AG04450 (cell line): ENCODE measurements at regions not wholly inside any gene's neighbourhood (a gene's known extent, or its start where the extent isn't known, plus 50 kb on each side); places are given as distances from the start of the nearest gene placed in this dataset.
"Not testable (repeated sequence)": the region's sequence is repeated elsewhere in the genome, so short reads cannot be mapped to it uniquely, and the experiment has no call there.

ENCODE experiments used
- CTCF ChIA-PET: fragments of 300-600, 350-600 bp; formaldehyde crosslinking; extraction: SDS; loops from one replicate; lab custom pipeline; 2022; ENCODE audit warnings: antibody characterized with exemption, inconsistent platforms; lab: Charles Lee
- POLR2A ChIA-PET: fragments of 350-600 bp; formaldehyde crosslinking; extraction: SDS; loops from one replicate; lab custom pipeline; 2021; ENCODE audit warnings: antibody characterized with exemption, inconsistent platforms; lab: Yijun Ruan, JAX
- DNase-seq: peaks from one replicate; pipeline ENCODE4 v3.0.0-alpha.2; 2011; ENCODE audit warnings: low read depth, low spot score
- H3K27ac ChIP-seq: one replicate; pipeline ENCODE4 v1.5.1; 2012; ENCODE audit warnings: low read depth, low read length, control low read depth
- H3K27me3 ChIP-seq: one replicate; pipeline ENCODE4 v1.6.0; 2012; ENCODE audit warnings: low read length; ENCODE audit not compliant: control insufficient read depth, insufficient read depth
- H3K4me3 ChIP-seq: 2 replicates; pipeline ENCODE4 v1.5.1; 2011; ENCODE audit warnings: mild to moderate bottlenecking, low read depth, low read length, control low read depth
- H3K9me3 ChIP-seq: 2 replicates; pipeline ENCODE4 v1.5.1; 2012; ENCODE audit warnings: low read length; ENCODE audit not compliant: control insufficient read depth, insufficient read depth
- TF ChIP-seq, protein P1 (sequence below): IDR thresholded peaks from 2 replicates; pipeline ENCODE4 v1.5.1; 2011; ENCODE audit warnings: low read depth, low read length, control low read depth, inconsistent platforms

DNA sequence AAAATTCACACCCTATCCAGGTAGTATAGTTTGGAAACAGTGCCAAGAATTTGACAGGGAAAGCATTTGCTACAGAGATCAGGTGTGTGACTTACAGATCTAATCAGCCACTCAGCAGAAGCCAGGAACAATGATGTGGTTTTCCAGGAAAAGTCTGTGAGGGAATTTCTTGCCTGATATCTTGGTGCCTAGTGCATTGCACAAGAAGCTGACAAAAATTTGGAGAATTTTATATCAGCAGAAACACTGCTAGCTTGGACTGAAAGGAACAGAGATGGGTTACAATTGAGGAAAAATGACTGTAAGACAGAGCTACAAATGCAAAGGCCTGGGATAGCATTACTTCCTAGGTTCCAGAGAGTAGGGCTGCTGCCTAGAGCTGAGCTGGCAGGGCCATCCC, 658.1 kb upstream of the CHD1 start:
- ChIA-PET POLR2A (no interaction called here), CTCF (no interaction called here)
- no peak for DNase-seq
- H3K27me3 ChIP-seq: no peaks in the 10 kb centered on the region
- H3K27ac ChIP-seq: no peak overlapping the region
- no peak overlapping the region for H3K4me3 ChIP-seq
- no peaks in the 10 kb centered on the region for H3K9me3 ChIP-seq
- TF ChIP-seq, protein P1, sequence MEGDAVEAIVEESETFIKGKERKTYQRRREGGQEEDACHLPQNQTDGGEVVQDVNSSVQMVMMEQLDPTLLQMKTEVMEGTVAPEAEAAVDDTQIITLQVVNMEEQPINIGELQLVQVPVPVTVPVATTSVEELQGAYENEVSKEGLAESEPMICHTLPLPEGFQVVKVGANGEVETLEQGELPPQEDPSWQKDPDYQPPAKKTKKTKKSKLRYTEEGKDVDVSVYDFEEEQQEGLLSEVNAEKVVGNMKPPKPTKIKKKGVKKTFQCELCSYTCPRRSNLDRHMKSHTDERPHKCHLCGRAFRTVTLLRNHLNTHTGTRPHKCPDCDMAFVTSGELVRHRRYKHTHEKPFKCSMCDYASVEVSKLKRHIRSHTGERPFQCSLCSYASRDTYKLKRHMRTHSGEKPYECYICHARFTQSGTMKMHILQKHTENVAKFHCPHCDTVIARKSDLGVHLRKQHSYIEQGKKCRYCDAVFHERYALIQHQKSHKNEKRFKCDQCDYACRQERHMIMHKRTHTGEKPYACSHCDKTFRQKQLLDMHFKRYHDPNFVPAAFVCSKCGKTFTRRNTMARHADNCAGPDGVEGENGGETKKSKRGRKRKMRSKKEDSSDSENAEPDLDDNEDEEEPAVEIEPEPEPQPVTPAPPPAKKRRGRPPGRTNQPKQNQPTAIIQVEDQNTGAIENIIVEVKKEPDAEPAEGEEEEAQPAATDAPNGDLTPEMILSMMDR: no peak

DNA sequence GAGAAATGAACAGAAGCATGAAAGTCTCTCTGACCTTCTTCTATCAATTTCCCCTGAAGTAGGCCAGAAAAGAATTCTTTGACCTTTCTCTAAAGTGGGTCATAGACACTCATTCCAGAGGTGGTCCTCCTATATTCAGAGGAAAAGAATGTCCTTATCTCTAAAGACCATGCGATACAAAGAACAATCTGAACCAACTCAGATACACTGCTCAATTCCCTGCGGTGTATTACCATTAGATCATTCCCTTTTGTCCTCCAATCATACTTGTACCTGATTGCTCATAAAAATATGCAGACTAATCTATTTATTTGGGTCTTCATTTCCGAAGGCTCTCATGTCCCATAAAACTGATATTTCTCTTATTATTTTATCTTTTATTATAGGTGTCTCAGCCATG, 652.4 kb upstream of the CHD1 start:
- DNase-seq, H3K27ac ChIP-seq, H3K4me3 ChIP-seq, POLR2A ChIA-PET, H3K9me3 ChIP-seq, H3K27me3 ChIP-seq, CTCF ChIA-PET: not testable (repeated sequence)

DNA sequence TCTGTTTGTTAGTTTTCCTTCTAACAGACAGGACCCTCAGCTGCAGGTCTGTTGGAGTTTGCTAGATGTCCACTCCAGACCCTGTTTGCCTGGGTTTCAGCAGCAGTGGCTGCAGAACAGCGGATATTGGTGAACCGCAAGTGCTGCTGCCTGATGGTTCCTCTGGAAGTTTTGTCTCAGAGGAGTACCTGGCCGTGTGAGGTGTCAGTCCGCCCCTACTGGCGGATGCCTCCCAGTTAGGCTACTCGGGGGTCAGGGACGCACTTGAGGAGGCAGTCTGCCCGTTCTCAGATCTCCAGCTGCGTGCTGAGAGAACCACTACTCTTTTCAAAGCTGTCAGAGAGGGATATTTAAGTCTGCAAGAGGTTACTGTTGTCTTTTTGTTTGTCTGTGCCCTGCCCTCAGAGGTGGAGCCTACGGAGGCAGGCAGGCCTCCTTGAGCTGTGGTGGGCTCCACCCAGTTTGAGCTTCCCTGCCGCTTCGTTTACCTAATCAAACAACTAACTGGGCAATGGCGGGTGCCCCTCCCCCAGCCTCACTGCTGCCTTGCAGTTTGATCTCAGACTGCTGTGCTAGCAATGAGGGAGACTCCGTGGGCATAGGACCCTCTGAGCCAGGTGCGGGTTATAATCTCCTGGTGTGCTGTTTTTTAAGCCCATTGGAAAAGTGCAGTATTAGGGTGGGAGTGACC, 634.3 kb upstream of the CHD1 start:
- H3K27me3 ChIP-seq, H3K27ac ChIP-seq, H3K4me3 ChIP-seq, CTCF ChIA-PET, DNase-seq, POLR2A ChIA-PET, H3K9me3 ChIP-seq: not testable (repeated sequence)

DNA sequence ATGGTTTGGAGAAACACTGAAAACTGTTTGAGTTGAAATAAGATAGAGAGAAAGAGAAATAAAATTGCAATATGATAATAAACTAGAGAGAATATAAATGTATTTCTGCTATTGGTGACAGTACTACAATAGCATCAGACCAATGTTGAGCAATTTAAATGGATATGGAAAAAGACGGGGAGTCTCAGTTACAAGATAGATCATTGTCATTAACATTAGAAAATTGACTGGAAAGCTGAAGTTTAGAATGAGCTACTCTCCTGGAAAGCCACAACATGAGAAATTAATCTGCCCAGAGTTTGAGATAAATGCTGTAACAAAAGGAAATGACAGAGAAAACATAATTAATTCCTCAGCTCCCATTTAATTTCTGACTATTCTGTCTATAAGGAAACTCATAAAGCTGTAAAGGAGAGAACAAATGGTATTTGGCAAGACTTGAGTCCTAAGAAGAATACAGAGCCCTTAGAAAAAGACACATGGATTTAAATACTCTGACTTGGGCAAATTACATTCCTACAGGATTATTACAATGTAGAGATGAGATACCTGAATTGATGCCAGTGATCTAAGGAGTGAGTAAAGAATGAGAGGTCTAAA, 624.5 kb upstream of the CHD1 start:
- H3K27ac ChIP-seq: no peak overlapping the region
- ChIA-PET CTCF (no interaction called here), POLR2A (no interaction called here)
- H3K27me3 ChIP-seq: no peaks in the 10 kb centered on the region
- no peak for DNase-seq
- H3K9me3 ChIP-seq: no peaks in the 10 kb centered on the region
- no peak overlapping the region for H3K4me3 ChIP-seq
- TF ChIP-seq, protein P1: no peak

DNA sequence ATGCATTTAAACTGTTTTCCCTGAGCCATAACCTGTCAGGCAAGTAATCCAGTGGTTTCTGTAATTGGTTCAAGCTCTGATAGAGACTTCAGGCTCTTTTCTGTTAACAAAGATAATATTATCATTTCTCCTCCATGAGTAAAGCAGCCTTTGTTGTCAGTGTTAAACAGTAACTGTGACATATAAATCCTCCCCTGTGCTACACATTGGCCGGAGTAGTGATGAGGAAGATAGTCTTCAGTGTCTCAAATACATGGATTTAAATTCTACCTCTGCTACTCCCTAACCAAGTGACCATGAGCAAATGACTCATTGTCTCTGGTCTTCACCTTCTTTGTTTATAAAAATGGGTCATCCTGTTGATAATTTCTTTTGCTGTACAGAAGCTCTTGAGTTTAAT, 615.5 kb upstream of the CHD1 start:
- ChIA-PET CTCF (no interaction called here), POLR2A (no interaction called here)
- TF ChIP-seq, protein P1: no peak

DNA sequence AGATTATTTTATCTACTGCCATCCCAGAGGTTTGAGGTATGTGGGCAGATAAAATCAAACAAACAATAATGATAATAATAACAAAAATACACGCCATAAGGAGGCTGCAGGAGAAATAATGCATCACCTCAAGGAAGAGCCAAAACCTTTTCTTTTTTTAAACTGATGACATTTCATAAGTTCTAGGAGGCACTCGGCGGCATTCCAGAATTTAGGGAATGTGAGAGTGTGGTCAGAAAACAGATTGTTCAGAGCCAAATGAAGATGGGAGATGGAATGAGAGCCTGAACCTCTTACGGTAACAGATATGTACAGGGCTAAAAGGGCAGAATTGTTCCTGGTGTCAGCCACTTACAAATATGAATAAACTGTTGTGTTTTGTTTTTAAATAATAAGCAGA, 615.0 kb upstream of the CHD1 start:
- TF ChIP-seq, protein P1: no peak

More for the DNA sequence above, 615.5 kb upstream of the CHD1 start:
- no peak for DNase-seq
- no peaks in the 10 kb centered on the region for H3K9me3 ChIP-seq
- H3K27ac ChIP-seq: no peak overlapping the region
- H3K4me3 ChIP-seq: no peak overlapping the region
- H3K27me3 ChIP-seq: no peaks in the 10 kb centered on the region

DNA sequence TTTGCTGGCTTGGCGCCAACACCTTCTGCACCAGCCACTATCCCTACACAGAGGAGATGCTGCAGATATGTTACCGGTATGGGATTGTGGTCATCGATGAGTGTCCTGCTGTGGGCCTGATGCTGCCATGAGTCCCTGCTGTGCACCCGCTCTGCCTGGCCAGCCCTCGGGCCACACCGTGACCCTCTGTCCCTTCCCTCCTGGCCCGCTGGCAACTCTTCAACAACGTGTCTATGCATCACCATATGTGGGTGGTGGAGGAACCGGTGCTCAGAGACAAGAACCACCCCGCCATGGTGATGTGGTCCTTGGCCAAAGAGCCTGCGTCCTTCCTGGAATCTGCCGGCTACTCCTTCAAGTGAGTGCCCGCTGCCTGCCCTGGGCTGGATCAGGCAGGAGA, 605.4 kb upstream of the CHD1 start:
- H3K27me3 ChIP-seq, H3K4me3 ChIP-seq, POLR2A ChIA-PET, H3K27ac ChIP-seq, CTCF ChIA-PET, DNase-seq: not testable (repeated sequence)
- H3K9me3 ChIP-seq: peaks cover 10% of the 10 kb centered on the region

More for the DNA sequence above, 615.0 kb upstream of the CHD1 start:
- Histone ChIP-seq H3K4me3 (no peak overlapping the region), H3K27me3 (no peaks in the 10 kb centered on the region), H3K9me3 (no peaks in the 10 kb centered on the region), H3K27ac (no peak overlapping the region)
- no peak for DNase-seq
- POLR2A ChIA-PET: no interaction called here
- CTCF ChIA-PET: no interaction called here

DNA sequence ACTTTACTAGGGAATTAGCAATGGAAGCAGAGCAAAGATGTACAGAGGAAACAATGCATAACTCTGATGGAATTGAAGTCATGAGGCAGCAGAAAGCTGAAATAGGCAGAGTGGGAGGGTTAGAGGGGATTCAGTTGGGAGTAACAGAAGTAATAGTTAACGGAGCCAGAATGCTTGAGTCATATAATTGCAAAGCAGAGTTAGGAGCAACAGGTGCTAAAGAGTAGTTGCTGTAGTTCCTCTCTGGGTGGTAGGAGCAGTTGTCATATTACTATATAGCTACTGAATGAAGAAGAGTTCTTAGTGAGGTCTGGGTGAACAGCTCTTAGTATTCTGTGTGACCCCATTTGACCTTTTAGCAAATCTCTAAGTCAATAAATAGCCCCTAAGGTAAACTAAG, 592.9 kb upstream of the CHD1 start:
- CTCF ChIA-PET, H3K4me3 ChIP-seq, H3K9me3 ChIP-seq, H3K27me3 ChIP-seq, H3K27ac ChIP-seq, POLR2A ChIA-PET, DNase-seq: not testable (repeated sequence)
